H9 (cell line): ENCODE measurements at regions not wholly inside any gene's neighbourhood (a gene's known extent, or its start where the extent isn't known, plus 50 kb on each side); places are given as distances from the start of the nearest gene placed in this dataset.

Experiments used
- DNase-seq: peaks from one replicate; pipeline ENCODE4 v3.0.0-alpha.2; 2017
- H2AFZ ChIP-seq: one replicate; pipeline ENCODE4 v1.6.1; 2013; ENCODE audit warnings: mild to moderate bottlenecking, low read length, control low read depth, moderate library complexity
- H2AK5ac ChIP-seq: 2 replicates; pipeline ENCODE4 v1.6.1; 2013; ENCODE audit warnings: low read length, control low read depth, mixed read lengths; ENCODE audit not compliant: insufficient read length
- H2BK120ac ChIP-seq: one replicate; pipeline ENCODE4 v1.6.1; 2013; ENCODE audit warnings: low read depth, mild to moderate bottlenecking, low read length, control low read depth, inconsistent platforms; ENCODE audit not compliant: poor library complexity, severe bottlenecking
- H2BK12ac ChIP-seq: 2 replicates; pipeline ENCODE4 v1.6.1; 2013; ENCODE audit warnings: low read length, control low read depth, mixed read lengths, low read depth; ENCODE audit not compliant: insufficient read length
- H2BK15ac ChIP-seq: 2 replicates; pipeline ENCODE4 v1.6.1; 2013; ENCODE audit warnings: low read depth, low read length, control low read depth
- H2BK20ac ChIP-seq: one replicate; pipeline ENCODE4 v1.6.1; 2013; ENCODE audit warnings: low read depth, mild to moderate bottlenecking, low read length, control low read depth, inconsistent platforms; ENCODE audit not compliant: poor library complexity, severe bottlenecking
- H2BK5ac ChIP-seq: 2 replicates; pipeline ENCODE4 v1.6.1; 2013; ENCODE audit warnings: low read length, control low read depth, mixed read lengths; ENCODE audit not compliant: insufficient read length
- H3K14ac ChIP-seq: 2 replicates; pipeline ENCODE4 v1.6.1; 2013; ENCODE audit warnings: low read length, control low read depth; ENCODE audit not compliant: insufficient read depth
- H3K18ac ChIP-seq: 2 replicates; pipeline ENCODE4 v1.6.1; 2013; ENCODE audit warnings: low read depth, mild to moderate bottlenecking, mixed read lengths, low read length, control low read depth; ENCODE audit not compliant: insufficient read length
- H3K23ac ChIP-seq: 2 replicates; pipeline ENCODE4 v1.6.1; 2013; ENCODE audit warnings: low read length, control low read depth, mixed read lengths, low read depth; ENCODE audit not compliant: insufficient read length
- H3K23me2 ChIP-seq: 2 replicates; pipeline ENCODE4 v1.6.1; 2013; ENCODE audit warnings: low read depth, mild to moderate bottlenecking, mixed read lengths, low read length, control low read depth; ENCODE audit not compliant: insufficient read length, poor library complexity, severe bottlenecking
- H3K27ac ChIP-seq: 2 replicates; pipeline ENCODE4 v1.5.1; 2013; ENCODE audit warnings: low read length, control low read depth, mixed read lengths, low read depth; ENCODE audit not compliant: insufficient read length
- H3K27me3 ChIP-seq: 2 replicates; pipeline ENCODE4 v1.6.1; 2013; ENCODE audit warnings: low read length, control low read depth, inconsistent platforms; ENCODE audit not compliant: insufficient read depth
- H3K4ac ChIP-seq: 2 replicates; pipeline ENCODE4 v1.6.1; 2013; ENCODE audit warnings: low read depth, mild to moderate bottlenecking, control low read depth, inconsistent platforms, low read length, moderate library complexity
- H3K4me1 ChIP-seq: 2 replicates; pipeline ENCODE4 v1.6.1; 2013; ENCODE audit warnings: low read length, control low read depth, inconsistent platforms; ENCODE audit not compliant: insufficient read depth
- H3K4me2 ChIP-seq: 2 replicates; pipeline ENCODE4 v1.6.1; 2013; ENCODE audit warnings: low read length, control low read depth, mixed read lengths; ENCODE audit not compliant: insufficient read length, insufficient read depth
- H3K56ac ChIP-seq: 2 replicates; pipeline ENCODE4 v1.6.1; 2013; ENCODE audit warnings: low read depth, mild to moderate bottlenecking, mixed read lengths, low read length, control low read depth; ENCODE audit not compliant: insufficient read length
- H3K79me1 ChIP-seq: 2 replicates; pipeline ENCODE4 v1.6.1; 2013; ENCODE audit warnings: low read depth, mild to moderate bottlenecking, moderate library complexity, low read length, control low read depth, inconsistent platforms; ENCODE audit not compliant: insufficient read depth, poor library complexity, severe bottlenecking
- H3K79me2 ChIP-seq: 2 replicates; pipeline ENCODE4 v1.6.1; 2013; ENCODE audit warnings: low read length, control low read depth, inconsistent platforms; ENCODE audit not compliant: insufficient read depth
- H3K9ac ChIP-seq: 2 replicates; pipeline ENCODE4 v1.6.1; 2013; ENCODE audit warnings: low read length, control low read depth, mixed read lengths; ENCODE audit not compliant: insufficient read length; ENCODE audit errors: extremely low read depth
- H3K9me3 ChIP-seq: one replicate; pipeline ENCODE4 v1.6.1; 2013; ENCODE audit warnings: low read depth, low read length, inconsistent platforms; ENCODE audit not compliant: control insufficient read depth
- H3T11ph ChIP-seq: one replicate; pipeline ENCODE4 v1.6.1; 2013; ENCODE audit warnings: mild to moderate bottlenecking, low read length, control low read depth, inconsistent platforms
- H4K20me1 ChIP-seq: one replicate; pipeline ENCODE4 v1.6.1; 2013; ENCODE audit not compliant: control insufficient read depth, insufficient read length, insufficient read depth
- H4K5ac ChIP-seq: 2 replicates; pipeline ENCODE4 v1.6.1; 2013; ENCODE audit warnings: low read depth, mild to moderate bottlenecking, mixed read lengths, low read length, control low read depth; ENCODE audit not compliant: insufficient read length
- H4K8ac ChIP-seq: replicated peaks from 2 replicates; pipeline ENCODE4 v1.6.1; 2013; ENCODE audit warnings: low read length, control low read depth, mixed read lengths, low read depth; ENCODE audit not compliant: insufficient read length
- H4K91ac ChIP-seq: 2 replicates; pipeline ENCODE4 v1.6.1; 2013; ENCODE audit warnings: low read depth, mild to moderate bottlenecking, moderate library complexity, mixed read lengths, low read length, control low read depth; ENCODE audit not compliant: insufficient read length
- H3K27ac Mint-ChIP-seq, 3 experiments: 2 replicates in 2 of 3; 3 replicates in 1 of 3; pipeline ENCODE4 v1.8.0; 2020 to 2021; ENCODE audit warnings: mixed read lengths in 3 of 3, mild to moderate bottlenecking in 1 of 3, moderate library complexity in 1 of 3
- H3K27me3 Mint-ChIP-seq: 2 replicates; pipeline ENCODE4 v1.8.0; 2021; ENCODE audit warnings: low read depth, mild to moderate bottlenecking, moderate library complexity, mixed read lengths
- H3K36me3 Mint-ChIP-seq, 3 experiments: 2 replicates in 2 of 3; 3 replicates in 1 of 3; pipeline ENCODE4 v1.8.0; 2020 to 2021; ENCODE audit warnings: low read depth in 3 of 3, mixed read lengths in 3 of 3; ENCODE audit not compliant: insufficient read depth in 1 of 3
- H3K4me1 Mint-ChIP-seq, 2 experiments: 2 replicates each; pipeline ENCODE4 v1.8.0; 2020; ENCODE audit warnings: mixed read lengths in 2 of 2
- H3K4me3 Mint-ChIP-seq, 2 experiments: 2 replicates in 1 of 2; 3 replicates in 1 of 2; pipeline ENCODE4 v1.8.0; 2020 to 2021; ENCODE audit warnings: mild to moderate bottlenecking in 2 of 2, mixed read lengths in 2 of 2, moderate library complexity in 1 of 2
- H3K9me3 Mint-ChIP-seq, 2 experiments: 2 replicates in 1 of 2; 3 replicates in 1 of 2; pipeline ENCODE4 v1.8.0; 2020; ENCODE audit warnings: mild to moderate bottlenecking in 2 of 2, mixed read lengths in 2 of 2, moderate library complexity in 1 of 2
- WGBS: extraction: QIAGEN DNeasy Blood & Tissue Kit; methylation state at CpG from one replicate; pipeline ENCODE4 v1.1.7; 2013; ENCODE audit warnings: missing lambda C conversion rate, low lambda C conversion rate, mixed read lengths; ENCODE audit not compliant: insufficient read length; ENCODE audit errors: extremely low coverage; 5-methylcytosine and 5-hydroxymethylcytosine counted together
- TF ChIP-seq, protein P1 (sequence below): fragments of 200-600 bp; sonication (generic); conservative IDR thresholded peaks from 3 replicates; pipeline ENCODE4 v1.8.0; 2021; ENCODE audit warnings: antibody characterized with exemption, mild to moderate bottlenecking

DNA sequence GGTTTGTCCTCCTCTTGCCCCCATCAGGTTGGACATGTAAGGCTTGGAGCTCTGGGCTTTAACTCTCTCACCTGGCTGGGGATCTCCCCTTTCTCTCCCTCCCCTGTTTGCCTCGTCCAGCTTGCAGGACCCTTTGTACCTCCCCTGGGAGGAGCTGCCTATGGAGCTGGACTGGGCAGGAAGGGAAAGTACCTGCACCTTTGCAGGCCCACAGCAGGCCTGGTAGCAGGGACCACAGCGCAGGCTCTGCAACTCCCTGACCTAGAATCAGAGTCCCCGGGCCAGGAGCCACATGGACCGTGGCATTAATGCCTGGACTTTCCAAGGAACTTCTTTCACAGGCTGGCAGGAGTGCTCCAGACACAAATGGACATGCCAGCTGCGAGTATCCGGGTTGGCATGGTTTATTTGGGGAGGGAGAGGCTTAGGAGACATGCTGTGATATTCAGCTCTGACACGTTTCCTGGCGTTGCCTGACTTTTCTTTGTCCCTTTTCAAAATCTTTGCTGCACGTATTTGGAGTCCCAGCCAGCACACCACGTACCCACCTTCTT is 268.5 kb upstream of the EXOC2 start:
- no peak for DNase-seq
- H3K36me3 Mint-ChIP-seq: no peaks in the 10 kb centered on the region
- Histone ChIP-seq H2BK12ac (no peak overlapping the region), H4K8ac (no peak overlapping the region), H4K5ac (no peak overlapping the region), H3K9me3 (no peaks in the 10 kb centered on the region), H3K23me2 (no peaks in the 10 kb centered on the region), H2AFZ (no peak overlapping the region), H3K79me1 (no peaks in the 10 kb centered on the region), H4K20me1 (no peaks in the 10 kb centered on the region), H3K23ac (no peak overlapping the region), H3K4me1 (no peaks in the 10 kb centered on the region), H3K4me2 (no peak overlapping the region), H3K14ac (no peak overlapping the region), H3K79me2 (no peaks in the 10 kb centered on the region), H3K56ac (no peak overlapping the region), H3K4ac (no peak overlapping the region), H3K27ac (no peak overlapping the region), H4K91ac (no peak overlapping the region), H2BK20ac (no peak overlapping the region), H3K9ac (no peak overlapping the region), H2BK15ac (no peak overlapping the region), H3K27me3 (no peaks in the 10 kb centered on the region), H3K18ac (no peak overlapping the region), H2BK120ac (no peak overlapping the region), H2AK5ac (no peak overlapping the region), H2BK5ac (no peak overlapping the region), H3T11ph (no peak overlapping the region)
- no CpG with 5 or more reads among the region's 10 CpGs for WGBS
- no peak overlapping the region for H3K4me3 Mint-ChIP-seq
- TF ChIP-seq, protein P1, sequence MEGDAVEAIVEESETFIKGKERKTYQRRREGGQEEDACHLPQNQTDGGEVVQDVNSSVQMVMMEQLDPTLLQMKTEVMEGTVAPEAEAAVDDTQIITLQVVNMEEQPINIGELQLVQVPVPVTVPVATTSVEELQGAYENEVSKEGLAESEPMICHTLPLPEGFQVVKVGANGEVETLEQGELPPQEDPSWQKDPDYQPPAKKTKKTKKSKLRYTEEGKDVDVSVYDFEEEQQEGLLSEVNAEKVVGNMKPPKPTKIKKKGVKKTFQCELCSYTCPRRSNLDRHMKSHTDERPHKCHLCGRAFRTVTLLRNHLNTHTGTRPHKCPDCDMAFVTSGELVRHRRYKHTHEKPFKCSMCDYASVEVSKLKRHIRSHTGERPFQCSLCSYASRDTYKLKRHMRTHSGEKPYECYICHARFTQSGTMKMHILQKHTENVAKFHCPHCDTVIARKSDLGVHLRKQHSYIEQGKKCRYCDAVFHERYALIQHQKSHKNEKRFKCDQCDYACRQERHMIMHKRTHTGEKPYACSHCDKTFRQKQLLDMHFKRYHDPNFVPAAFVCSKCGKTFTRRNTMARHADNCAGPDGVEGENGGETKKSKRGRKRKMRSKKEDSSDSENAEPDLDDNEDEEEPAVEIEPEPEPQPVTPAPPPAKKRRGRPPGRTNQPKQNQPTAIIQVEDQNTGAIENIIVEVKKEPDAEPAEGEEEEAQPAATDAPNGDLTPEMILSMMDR: no peak
- no peaks in the 10 kb centered on the region for H3K9me3 Mint-ChIP-seq
- peaks cover 19% of the 10 kb centered on the region for H3K27me3 Mint-ChIP-seq
- peaks cover 8 to 12% of the 10 kb centered on the region in 2 experiments for H3K4me1 Mint-ChIP-seq
- H3K27ac Mint-ChIP-seq: peak overlapping the region in 1 of 3 experiments; percentile 25; a peak in 2 of 7 replicates
